Brain microvascular endothelial cell (primary cell): ENCODE measurements at regions not wholly inside any gene's neighbourhood (a gene's known extent, or its start where the extent isn't known, plus 50 kb on each side); places are given as distances from the start of the nearest gene placed in this dataset.

Experiments used
- DNase-seq: peaks from one replicate; pipeline ENCODE4 v3.0.0-alpha.2; 2020
- H3K27ac ChIP-seq: fragments of 250-450 bp; sonication (Bioruptor Pico); 2 replicates; pipeline ENCODE4 v1.5.1; 2020; ENCODE audit warnings: mild to moderate bottlenecking, moderate library complexity
- H3K27me3 ChIP-seq: fragments of 250-450 bp; sonication (Bioruptor Pico); replicated peaks from 2 replicates; pipeline ENCODE4 v1.5.1; 2020; ENCODE audit warnings: mild to moderate bottlenecking
- H3K36me3 ChIP-seq: fragments of 250-450 bp; sonication (Bioruptor Pico); replicated peaks from 2 replicates; pipeline ENCODE4 v1.5.1; 2020; ENCODE audit warnings: mild to moderate bottlenecking
- H3K4me3 ChIP-seq: 2 replicates; pipeline ENCODE4 v1.5.1; 2011; ENCODE audit warnings: low read depth, mild to moderate bottlenecking, control low read depth, low read length, moderate library complexity
- CTCF ChIP-seq: IDR thresholded peaks from 2 replicates; pipeline ENCODE4 v1.5.1; 2011; ENCODE audit warnings: low read depth, mild to moderate bottlenecking, moderate library complexity, low read length, control low read depth, inconsistent platforms; ENCODE audit errors: missing control alignments
- in situ Hi-C: cut with HindIII; loops from 2 replicates; pipeline ENCODE4 v1.10.0; 2017; ENCODE audit warnings: low sequenced_read_pairs, low pct_ligation_motif_present

GRCh38 chr12:42789808-42790760 lies 200.5 kb upstream of the PRICKLE1 start:
- H3K36me3 ChIP-seq, result no peaks in the 10 kb centered on the region
- DNase-seq, result no peak
- no peak overlapping the region for H3K4me3 ChIP-seq
- in situ Hi-C loops, result no loop called here
- H3K27ac ChIP-seq, result no peak overlapping the region
- H3K27me3 ChIP-seq, result no peaks in the 10 kb centered on the region
- TF ChIP-seq CTCF, result no peak

DNA sequence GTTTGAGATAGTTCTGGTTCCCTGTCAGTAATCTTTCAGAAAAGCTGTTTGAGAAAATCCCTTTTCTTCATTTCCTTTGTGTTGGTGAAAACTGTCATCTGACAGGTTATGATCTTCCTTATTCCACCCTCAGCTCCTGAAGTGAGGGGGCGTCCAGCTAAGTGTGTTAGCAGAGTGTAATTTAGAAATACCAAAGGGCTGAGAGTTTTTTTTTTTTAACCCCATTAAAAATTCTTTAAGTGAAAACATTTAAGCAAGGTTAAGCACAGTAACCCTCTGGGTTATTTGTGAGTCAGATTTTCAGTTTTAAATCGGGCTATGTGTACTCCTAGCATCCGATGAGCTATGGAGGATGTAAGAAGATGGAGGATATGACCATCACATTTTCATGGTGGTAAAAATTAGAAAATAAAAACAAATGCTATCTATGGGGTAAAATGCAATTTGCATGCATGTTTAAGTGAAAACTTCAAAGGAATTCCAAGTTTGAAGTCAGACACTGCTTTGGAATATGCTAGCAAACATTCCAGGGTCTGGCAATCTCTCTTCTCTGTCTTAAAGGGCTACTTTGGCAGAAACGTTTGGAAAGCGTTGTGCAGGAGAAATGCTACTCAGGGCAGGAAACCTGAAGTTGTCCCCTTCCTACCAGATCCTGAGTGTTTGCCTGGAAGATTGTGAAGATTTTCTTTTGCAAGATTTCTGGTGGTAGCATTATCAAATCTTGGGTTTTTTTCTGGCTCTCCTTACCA lies 197.0 kb upstream of the PRICKLE1 start:
- TF ChIP-seq CTCF, result no peak
- in situ Hi-C loops, result no loop called here
- no peak for DNase-seq
- Histone ChIP-seq H3K4me3 (no peak overlapping the region), H3K27me3 (no peaks in the 10 kb centered on the region), H3K36me3 (no peaks in the 10 kb centered on the region), H3K27ac (no peak overlapping the region)

GRCh38 chr12:42785944-42786343 lies 196.4 kb upstream of the PRICKLE1 start:
- in situ Hi-C loops, result no loop called here
- Histone ChIP-seq H3K27me3 (no peaks in the 10 kb centered on the region), H3K4me3 (no peak overlapping the region), H3K36me3 (no peaks in the 10 kb centered on the region), H3K27ac (no peak overlapping the region)
- no peak for DNase-seq
- no peak for TF ChIP-seq CTCF

DNA sequence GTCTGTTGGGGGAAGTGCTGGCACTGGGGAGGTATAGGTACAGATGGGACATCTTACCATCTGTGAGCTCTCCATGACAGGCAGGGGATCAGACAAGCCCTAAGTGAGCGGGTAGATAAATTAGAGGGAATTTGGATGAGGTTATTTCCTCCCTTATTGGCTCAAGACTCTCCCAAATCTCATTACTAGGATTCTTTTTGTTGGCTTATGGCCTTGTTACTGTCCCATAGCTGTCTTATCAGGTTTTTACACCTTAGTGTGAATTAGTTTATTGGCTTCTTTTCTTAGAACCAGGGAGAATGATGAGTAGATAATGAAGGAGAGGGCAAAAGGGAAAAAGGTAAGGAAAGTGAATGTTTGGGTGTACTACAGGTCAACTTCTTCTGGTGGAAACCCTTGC lies 191.1 kb upstream of the PRICKLE1 start:
- Histone ChIP-seq H3K27ac (no peak overlapping the region), H3K4me3 (no peak overlapping the region), H3K27me3 (no peaks in the 10 kb centered on the region), H3K36me3 (no peaks in the 10 kb centered on the region)
- no peak for TF ChIP-seq CTCF
- no peak for DNase-seq
- in situ Hi-C loops, result no loop called here

DNA sequence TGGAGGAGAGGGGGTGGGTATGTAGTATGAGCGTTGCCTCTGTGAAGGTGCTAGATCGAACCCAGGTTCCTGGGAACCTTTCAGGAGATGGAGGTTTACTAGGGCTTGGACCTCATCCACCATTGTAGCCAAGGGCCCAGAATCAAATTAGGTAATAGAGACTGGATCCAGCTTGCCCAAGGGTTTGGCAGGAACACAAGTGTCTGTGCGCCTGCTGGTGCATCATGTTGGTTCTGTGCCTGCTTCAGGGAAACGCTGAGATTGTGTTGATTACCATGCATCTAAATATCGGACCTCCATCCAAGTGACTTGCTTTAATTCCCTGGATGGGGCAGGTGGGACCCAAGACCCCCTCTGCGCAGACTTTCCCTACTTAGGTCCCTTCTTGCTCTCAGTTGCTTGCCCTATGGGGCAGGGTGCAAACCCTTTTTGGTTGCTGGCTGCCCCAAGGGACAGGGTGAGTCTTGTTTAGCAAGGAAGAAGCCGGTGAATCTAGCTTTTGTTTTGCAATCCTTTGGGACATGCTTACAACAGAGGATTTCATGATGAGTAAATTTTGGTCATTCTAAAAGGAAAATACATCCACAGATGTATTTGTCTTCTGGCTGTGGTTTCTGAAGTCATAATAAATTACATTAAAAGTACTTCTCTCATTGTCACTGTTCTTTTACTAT lies 189.8 kb upstream of the PRICKLE1 start:
- Histone ChIP-seq H3K36me3 (no peaks in the 10 kb centered on the region), H3K4me3 (no peak overlapping the region), H3K27me3 (no peaks in the 10 kb centered on the region), H3K27ac (no peak overlapping the region)
- in situ Hi-C loops, result no loop called here
- no peak for TF ChIP-seq CTCF
- no peak for DNase-seq
